ENCODE measurements at regions not wholly inside any gene's neighbourhood (a gene's known extent, or its start where the extent isn't known, plus 50 kb on each side); places are given as distances from the start of the nearest gene placed in this dataset.
"Not testable (repeated sequence)": the region's sequence is repeated elsewhere in the genome, so short reads cannot be mapped to it uniquely, and the experiment has no call there.

GRCh38 chr4:85106166-85106565 lies 139.7 kb upstream of the WDFY3 start:
- Histone ChIP-seq H3K27ac (ENCODE audit: low read length) (no peak overlapping the region), H3K4me3 (ENCODE audit: low read depth in 1 of 2, low read length in 2 of 2) (no peak overlapping the region), H3K9me3 (ENCODE audit: control insufficient read depth in 1 of 2, low read length in 2 of 2) (no peaks in the 10 kb centered on the region), H3K27me3 (ENCODE audit: low read depth, low read length) (no peaks in the 10 kb centered on the region), H3K36me3 (ENCODE audit: control insufficient read depth in 1 of 2, insufficient read depth in 2 of 2, low read length in 2 of 2) (no peaks in the 10 kb centered on the region), H3K4me1 (ENCODE audit: control insufficient read depth in 1 of 2, insufficient read depth in 2 of 2, low read length in 2 of 2) (no peaks in the 10 kb centered on the region)

DNA sequence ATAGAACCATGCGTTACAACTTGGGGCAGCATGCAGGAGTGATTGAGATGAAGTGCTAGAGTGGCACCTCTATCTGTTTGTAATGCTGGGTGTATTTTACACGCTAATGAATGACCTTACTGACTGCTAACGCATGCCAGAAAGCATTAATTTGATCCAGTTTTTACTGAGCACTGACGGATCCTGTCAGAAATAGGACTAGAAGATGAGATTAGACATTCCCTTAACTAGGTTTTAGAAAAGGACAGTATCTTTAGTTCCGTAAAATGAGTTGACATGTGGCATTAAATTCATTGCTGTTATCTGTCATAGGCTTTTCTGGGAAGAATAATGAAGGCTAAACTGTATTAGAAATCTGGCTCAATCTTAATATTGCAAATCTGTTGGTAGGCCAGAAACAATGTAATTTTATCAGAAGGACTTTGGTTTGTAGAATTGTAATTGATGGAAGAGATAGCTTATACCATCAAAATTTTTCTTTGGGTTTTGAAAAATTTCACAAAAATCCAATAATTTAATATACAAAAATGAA lies 140.4 kb upstream of the WDFY3 start:
- Histone ChIP-seq H3K36me3 (ENCODE audit: control insufficient read depth in 1 of 2, insufficient read depth in 2 of 2, low read length in 2 of 2) (no peaks in the 10 kb centered on the region), H3K27me3 (ENCODE audit: low read depth, low read length) (no peaks in the 10 kb centered on the region), H3K4me3 (ENCODE audit: low read depth in 1 of 2, low read length in 2 of 2) (no peak overlapping the region), H3K4me1 (ENCODE audit: control insufficient read depth in 1 of 2, insufficient read depth in 2 of 2, low read length in 2 of 2) (no peaks in the 10 kb centered on the region), H3K9me3 (ENCODE audit: control insufficient read depth in 1 of 2, low read length in 2 of 2) (no peaks in the 10 kb centered on the region), H3K27ac (ENCODE audit: low read length) (no peak overlapping the region)

- no peak overlapping the region for H3K27ac ChIP-seq (ENCODE audit: low read length)
- no peak overlapping the region for H3K4me3 ChIP-seq (ENCODE audit: low read depth in 1 of 2, low read length in 2 of 2)
- no peaks in the 10 kb centered on the region for H3K27me3 ChIP-seq (ENCODE audit: low read depth, low read length)
- H3K4me1 ChIP-seq (ENCODE audit: control insufficient read depth in 1 of 2, insufficient read depth in 2 of 2, low read length in 2 of 2): no peaks in the 10 kb centered on the region
- no peaks in the 10 kb centered on the region for H3K9me3 ChIP-seq (ENCODE audit: control insufficient read depth in 1 of 2, low read length in 2 of 2)
- H3K36me3 ChIP-seq (ENCODE audit: control insufficient read depth in 1 of 2, insufficient read depth in 2 of 2, low read length in 2 of 2): no peaks in the 10 kb centered on the region
Measured at GRCh38 chr4:85107553-85107952, 141.1 kb upstream of the WDFY3 start.

- Histone ChIP-seq H3K27ac (ENCODE audit: low read length) (no peak overlapping the region), H3K4me3 (ENCODE audit: low read depth in 1 of 2, low read length in 2 of 2) (no peak overlapping the region), H3K9me3 (ENCODE audit: control insufficient read depth in 1 of 2, low read length in 2 of 2) (no peaks in the 10 kb centered on the region), H3K36me3 (ENCODE audit: control insufficient read depth in 1 of 2, insufficient read depth in 2 of 2, low read length in 2 of 2) (no peaks in the 10 kb centered on the region), H3K4me1 (ENCODE audit: control insufficient read depth in 1 of 2, insufficient read depth in 2 of 2, low read length in 2 of 2) (no peaks in the 10 kb centered on the region), H3K27me3 (ENCODE audit: low read depth, low read length) (no peaks in the 10 kb centered on the region)
Measured at GRCh38 chr4:85113706-85114105, 147.2 kb upstream of the WDFY3 start.

- Histone ChIP-seq H3K27me3 (ENCODE audit: low read depth, low read length) (no peaks in the 10 kb centered on the region), H3K27ac (ENCODE audit: low read length) (no peak overlapping the region), H3K9me3 (ENCODE audit: control insufficient read depth in 1 of 2, low read length in 2 of 2) (no peaks in the 10 kb centered on the region), H3K36me3 (ENCODE audit: control insufficient read depth in 1 of 2, insufficient read depth in 2 of 2, low read length in 2 of 2) (no peaks in the 10 kb centered on the region), H3K4me3 (ENCODE audit: low read depth in 1 of 2, low read length in 2 of 2) (no peak overlapping the region), H3K4me1 (ENCODE audit: control insufficient read depth in 1 of 2, insufficient read depth in 2 of 2, low read length in 2 of 2) (no peaks in the 10 kb centered on the region)
Measured at GRCh38 chr4:85114526-85114925, 148.0 kb upstream of the WDFY3 start.

- Histone ChIP-seq H3K4me3 (ENCODE audit: low read depth in 1 of 2, low read length in 2 of 2) (no peak overlapping the region), H3K36me3 (ENCODE audit: control insufficient read depth in 1 of 2, insufficient read depth in 2 of 2, low read length in 2 of 2) (no peaks in the 10 kb centered on the region), H3K27me3 (ENCODE audit: low read depth, low read length) (no peaks in the 10 kb centered on the region), H3K27ac (ENCODE audit: low read length) (no peak overlapping the region), H3K9me3 (ENCODE audit: control insufficient read depth in 1 of 2, low read length in 2 of 2) (no peaks in the 10 kb centered on the region), H3K4me1 (ENCODE audit: control insufficient read depth in 1 of 2, insufficient read depth in 2 of 2, low read length in 2 of 2) (no peaks in the 10 kb centered on the region)
Measured at GRCh38 chr4:85116008-85116407, 149.5 kb upstream of the WDFY3 start.

- H3K27me3 ChIP-seq (ENCODE audit: low read depth, low read length): no peaks in the 10 kb centered on the region
- H3K27ac ChIP-seq (ENCODE audit: low read length): no peak overlapping the region
- no peaks in the 10 kb centered on the region for H3K36me3 ChIP-seq (ENCODE audit: control insufficient read depth in 1 of 2, insufficient read depth in 2 of 2, low read length in 2 of 2)
Measured at GRCh38 chr4:85125688-85126087, 159.2 kb upstream of the WDFY3 start.

GRCh38 chr4:85126991-85127591 lies 160.6 kb upstream of the WDFY3 start:
- no peaks in the 10 kb centered on the region for H3K27me3 ChIP-seq (ENCODE audit: low read depth, low read length)
- H3K4me1 ChIP-seq (ENCODE audit: control insufficient read depth in 1 of 2, insufficient read depth in 2 of 2, low read length in 2 of 2): no peaks in the 10 kb centered on the region
- no peak overlapping the region for H3K27ac ChIP-seq (ENCODE audit: low read length)
- no peaks in the 10 kb centered on the region for H3K9me3 ChIP-seq (ENCODE audit: control insufficient read depth in 1 of 2, low read length in 2 of 2)
- H3K4me3 ChIP-seq (ENCODE audit: low read depth in 1 of 2, low read length in 2 of 2): no peak overlapping the region
- H3K36me3 ChIP-seq (ENCODE audit: control insufficient read depth in 1 of 2, insufficient read depth in 2 of 2, low read length in 2 of 2): no peaks in the 10 kb centered on the region

More at GRCh38 chr4:85125688-85126087, 159.2 kb upstream of the WDFY3 start:
- Histone ChIP-seq H3K4me3 (ENCODE audit: low read depth in 1 of 2, low read length in 2 of 2) (no peak overlapping the region), H3K4me1 (ENCODE audit: control insufficient read depth in 1 of 2, insufficient read depth in 2 of 2, low read length in 2 of 2) (no peaks in the 10 kb centered on the region), H3K9me3 (ENCODE audit: control insufficient read depth in 1 of 2, low read length in 2 of 2) (no peaks in the 10 kb centered on the region)

DNA sequence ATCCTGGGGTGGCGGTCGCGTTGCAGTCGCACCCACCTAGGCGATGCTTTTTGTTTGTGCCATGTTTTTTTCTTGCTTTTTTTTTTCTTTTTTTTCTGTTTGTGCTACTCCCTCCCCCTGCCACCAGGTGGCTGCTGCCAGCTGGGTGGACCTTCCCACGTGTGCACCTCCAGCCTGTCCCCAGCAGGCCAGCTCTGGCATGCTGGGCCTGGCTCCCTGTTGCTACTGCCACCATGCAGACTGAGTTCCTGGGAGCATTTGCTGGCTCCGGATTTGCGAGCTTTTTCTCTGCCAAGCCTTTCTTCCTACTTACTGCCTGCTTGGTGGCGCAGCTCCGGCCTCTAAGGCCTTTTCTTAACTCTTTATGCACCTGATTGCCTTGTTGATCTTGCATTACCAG lies 161.2 kb upstream of the WDFY3 start:
- no peaks in the 10 kb centered on the region for H3K27me3 ChIP-seq (ENCODE audit: low read depth, low read length)
- no peaks in the 10 kb centered on the region for H3K36me3 ChIP-seq (ENCODE audit: control insufficient read depth in 1 of 2, insufficient read depth in 2 of 2, low read length in 2 of 2)
- no peaks in the 10 kb centered on the region for H3K9me3 ChIP-seq (ENCODE audit: control insufficient read depth in 1 of 2, low read length in 2 of 2)
- no peak overlapping the region for H3K4me3 ChIP-seq (ENCODE audit: low read depth in 1 of 2, low read length in 2 of 2)
- H3K4me1 ChIP-seq (ENCODE audit: control insufficient read depth in 1 of 2, insufficient read depth in 2 of 2, low read length in 2 of 2): no peaks in the 10 kb centered on the region
- no peak overlapping the region for H3K27ac ChIP-seq (ENCODE audit: low read length)

DNA sequence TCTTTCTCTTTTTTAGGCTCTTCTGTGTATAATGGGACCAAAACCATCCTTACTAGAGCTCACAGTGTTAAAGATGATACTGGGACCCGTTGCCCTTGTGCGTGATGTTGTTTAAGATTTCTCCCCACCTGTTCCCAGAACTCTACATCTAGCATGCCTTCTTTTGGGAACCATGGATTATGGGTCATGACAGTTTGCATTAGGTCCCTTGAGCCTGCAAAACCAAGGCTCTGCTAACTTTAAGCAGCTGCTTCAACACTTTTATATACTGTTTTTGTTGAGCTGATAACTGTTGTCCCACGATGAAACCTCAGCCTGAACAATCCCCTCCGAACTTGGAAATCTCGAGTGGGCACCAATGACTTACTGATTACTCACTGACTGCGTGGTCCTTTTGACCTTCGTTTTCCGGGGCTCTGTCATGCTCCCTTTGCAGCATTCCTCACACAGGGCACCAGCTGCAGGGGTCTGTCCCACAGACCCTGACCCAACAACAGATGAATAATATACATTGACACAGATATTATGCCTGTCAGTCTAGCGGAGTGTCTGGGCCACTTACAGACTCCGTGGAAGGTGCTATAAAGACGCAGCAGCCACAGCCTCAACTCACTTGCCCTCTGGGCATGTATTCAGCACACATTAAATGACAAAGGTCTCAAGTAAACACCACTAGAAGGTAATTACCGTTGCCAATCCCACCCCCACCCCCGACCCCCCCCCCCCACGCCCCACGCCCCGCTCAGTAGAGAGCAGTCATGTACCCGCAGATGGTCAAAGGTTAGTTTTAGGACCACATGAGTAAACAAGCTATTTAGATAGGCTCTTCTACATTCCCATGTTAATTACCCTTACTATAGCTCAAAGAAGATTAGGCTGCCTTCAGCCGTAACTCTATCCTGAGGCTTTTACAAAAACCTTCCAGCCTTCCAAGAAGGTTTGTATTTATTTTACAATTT lies 162.0 kb upstream of the WDFY3 start:
- Histone ChIP-seq H3K27ac (ENCODE audit: low read length) (no peak overlapping the region), H3K4me3 (ENCODE audit: low read depth in 1 of 2, low read length in 2 of 2) (no peak overlapping the region), H3K27me3 (ENCODE audit: low read depth, low read length) (no peaks in the 10 kb centered on the region), H3K9me3 (ENCODE audit: control insufficient read depth in 1 of 2, low read length in 2 of 2) (no peaks in the 10 kb centered on the region), H3K36me3 (ENCODE audit: control insufficient read depth in 1 of 2, insufficient read depth in 2 of 2, low read length in 2 of 2) (no peaks in the 10 kb centered on the region), H3K4me1 (ENCODE audit: control insufficient read depth in 1 of 2, insufficient read depth in 2 of 2, low read length in 2 of 2) (no peaks in the 10 kb centered on the region)

- H3K27me3 ChIP-seq (ENCODE audit: low read depth, low read length); H3K9me3 ChIP-seq (ENCODE audit: control insufficient read depth in 1 of 2, low read length in 2 of 2); H3K27ac ChIP-seq (ENCODE audit: low read length); H3K4me3 ChIP-seq (ENCODE audit: low read depth in 1 of 2, low read length in 2 of 2); H3K36me3 ChIP-seq (ENCODE audit: control insufficient read depth in 1 of 2, insufficient read depth in 2 of 2, low read length in 2 of 2); H3K4me1 ChIP-seq (ENCODE audit: control insufficient read depth in 1 of 2, insufficient read depth in 2 of 2, low read length in 2 of 2): not testable (repeated sequence)
Measured at GRCh38 chr4:85129354-85130125, 163.1 kb upstream of the WDFY3 start.
